Panc1 (cell line): ENCODE measurements at regions not wholly inside any gene's neighbourhood (a gene's known extent, or its start where the extent isn't known, plus 50 kb on each side); places are given as distances from the start of the nearest gene placed in this dataset.

Experiments used
- ATAC-seq: fragments of 200-7000 bp; cut with Tn5 transposase; 2 replicates; pipeline ENCODE4 v1.9.1; 2020; ENCODE audit warnings: mild to moderate bottlenecking, moderate library complexity
- BruUV-seq: library from RNA; stranded (reverse); fragments of 400-500 nt; replicated peaks from 2 replicates; lab custom pipeline; 2021; lab: Mats Ljungman, UMichigan
- CTCF ChIA-PET: fragments of 300-600 bp; sonication (Branson Sonifier 250); formaldehyde crosslinking; loops from one replicate; lab custom pipeline; 2022; ENCODE audit warnings: antibody characterized with exemption; lab: Charles Lee
- POLR2A ChIA-PET: fragments of 300-600 bp; sonication (Branson Sonifier 250); formaldehyde crosslinking; loops from one replicate; lab custom pipeline; 2022; ENCODE audit warnings: antibody characterized with exemption; lab: Charles Lee
- DNase-seq: peaks from one replicate; pipeline ENCODE4 v3.0.0-alpha.2; 2010; ENCODE audit warnings: low read depth, low spot score
- H3K27ac ChIP-seq: 2 replicates; pipeline ENCODE4 v1.5.1; 2011; ENCODE audit warnings: mild to moderate bottlenecking, low read length, inconsistent platforms
- H3K27me3 ChIP-seq: fragments of 200-500 bp; sonication (Bioruptor generic); 2 replicates; pipeline ENCODE4 v1.6.0; 2014; ENCODE audit warnings: low read length, inconsistent platforms; ENCODE audit not compliant: control insufficient read depth, insufficient read depth
- H3K36me3 ChIP-seq: fragments of 200-500 bp; sonication (Bioruptor generic); 2 replicates; pipeline ENCODE4 v1.5.1; 2014; ENCODE audit warnings: inconsistent platforms, mild to moderate bottlenecking, low read length, moderate library complexity; ENCODE audit not compliant: control insufficient read depth, insufficient read depth
- H3K4me1 ChIP-seq: 2 replicates; pipeline ENCODE4 v1.5.1; 2011; ENCODE audit warnings: inconsistent platforms, mild to moderate bottlenecking, low read length, moderate library complexity; ENCODE audit not compliant: control insufficient read depth, insufficient read depth
- H3K4me3 ChIP-seq, 2 experiments: 2 replicates each; pipeline ENCODE4 v1.5.1; 2011 to 2012; ENCODE audit warnings: low read depth in 2 of 2, low read length in 2 of 2, mild to moderate bottlenecking in 2 of 2, inconsistent platforms in 1 of 2, moderate library complexity in 1 of 2
- H3K9me3 ChIP-seq: fragments of 200-500 bp; sonication (Bioruptor generic); 2 replicates; pipeline ENCODE4 v1.5.1; 2014; ENCODE audit warnings: low read depth, mild to moderate bottlenecking, inconsistent platforms, low read length, moderate library complexity; ENCODE audit not compliant: control insufficient read depth, insufficient read depth
- CTCF ChIP-seq: fragments of 450-650 bp; IDR thresholded peaks from 2 replicates; pipeline ENCODE4 v1.5.1; 2017; ENCODE audit warnings: mild to moderate bottlenecking
- POLR2AphosphoS5 ChIP-seq: IDR thresholded peaks from 2 replicates; pipeline ENCODE4 v1.6.1; 2012; ENCODE audit warnings: mild to moderate bottlenecking, low read depth, low read length, moderate library complexity
- SIN3A ChIP-seq: IDR thresholded peaks from 2 replicates; pipeline ENCODE4 v1.6.1; 2012; ENCODE audit warnings: low read depth, mild to moderate bottlenecking, low read length, moderate library complexity, borderline replicate concordance; ENCODE audit not compliant: insufficient read depth
- TCF7L2 ChIP-seq: IDR thresholded peaks from 2 replicates; pipeline ENCODE4 v1.6.1; 2011; ENCODE audit warnings: mild to moderate bottlenecking, low read depth, low read length, inconsistent platforms
- in situ Hi-C: cut with HindIII; loops from 2 replicates; pipeline ENCODE4 v1.10.0; 2016; ENCODE audit warnings: low sequenced_read_pairs, low pct_unique_long_range_greater_than_20kb
- intact Hi-C: fragments of 100-400 bp; cut with micrococcal nuclease; formaldehyde crosslinking; loops from one replicate; pipeline ENCODE4 v1.10.0; 2022; ENCODE audit not compliant: unreplicated experiment
- TF ChIP-seq, protein P1 (sequence below), 2 experiments: IDR thresholded peaks; 2 replicates each; pipeline ENCODE4 v1.6.1; 2011 to 2012; ENCODE audit warnings: low read depth in 2 of 2, control low read depth in 1 of 2, low read length in 1 of 2, mild to moderate bottlenecking in 1 of 2, moderate library complexity in 1 of 2; ENCODE audit not compliant: insufficient read depth in 1 of 2

- Histone ChIP-seq H3K36me3 (no peaks in the 10 kb centered on the region), H3K9me3 (no peaks in the 10 kb centered on the region), H3K27me3 (no peaks in the 10 kb centered on the region), H3K27ac (no peak overlapping the region), H3K4me3 (no peak overlapping the region), H3K4me1 (no peaks in the 10 kb centered on the region)
- BruUV-seq = no TSS peak
- intact Hi-C loops = no loop called here
- DNase-seq = no peak
- CTCF ChIA-PET = no interaction called here
- no peak for ATAC-seq
- no peak for TF ChIP-seq CTCF
- no peak for TF ChIP-seq SIN3A
- no peak for TF ChIP-seq TCF7L2
- no peak for TF ChIP-seq POLR2AphosphoS5
- TF ChIP-seq, protein P1, sequence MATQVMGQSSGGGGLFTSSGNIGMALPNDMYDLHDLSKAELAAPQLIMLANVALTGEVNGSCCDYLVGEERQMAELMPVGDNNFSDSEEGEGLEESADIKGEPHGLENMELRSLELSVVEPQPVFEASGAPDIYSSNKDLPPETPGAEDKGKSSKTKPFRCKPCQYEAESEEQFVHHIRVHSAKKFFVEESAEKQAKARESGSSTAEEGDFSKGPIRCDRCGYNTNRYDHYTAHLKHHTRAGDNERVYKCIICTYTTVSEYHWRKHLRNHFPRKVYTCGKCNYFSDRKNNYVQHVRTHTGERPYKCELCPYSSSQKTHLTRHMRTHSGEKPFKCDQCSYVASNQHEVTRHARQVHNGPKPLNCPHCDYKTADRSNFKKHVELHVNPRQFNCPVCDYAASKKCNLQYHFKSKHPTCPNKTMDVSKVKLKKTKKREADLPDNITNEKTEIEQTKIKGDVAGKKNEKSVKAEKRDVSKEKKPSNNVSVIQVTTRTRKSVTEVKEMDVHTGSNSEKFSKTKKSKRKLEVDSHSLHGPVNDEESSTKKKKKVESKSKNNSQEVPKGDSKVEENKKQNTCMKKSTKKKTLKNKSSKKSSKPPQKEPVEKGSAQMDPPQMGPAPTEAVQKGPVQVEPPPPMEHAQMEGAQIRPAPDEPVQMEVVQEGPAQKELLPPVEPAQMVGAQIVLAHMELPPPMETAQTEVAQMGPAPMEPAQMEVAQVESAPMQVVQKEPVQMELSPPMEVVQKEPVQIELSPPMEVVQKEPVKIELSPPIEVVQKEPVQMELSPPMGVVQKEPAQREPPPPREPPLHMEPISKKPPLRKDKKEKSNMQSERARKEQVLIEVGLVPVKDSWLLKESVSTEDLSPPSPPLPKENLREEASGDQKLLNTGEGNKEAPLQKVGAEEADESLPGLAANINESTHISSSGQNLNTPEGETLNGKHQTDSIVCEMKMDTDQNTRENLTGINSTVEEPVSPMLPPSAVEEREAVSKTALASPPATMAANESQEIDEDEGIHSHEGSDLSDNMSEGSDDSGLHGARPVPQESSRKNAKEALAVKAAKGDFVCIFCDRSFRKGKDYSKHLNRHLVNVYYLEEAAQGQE (IDR thresholded peaks at IDR 0.05; ENCODE audit: insufficient read depth in 1 of 2, low read depth in 2 of 2, low read length in 1 of 2) = no peak
- in situ Hi-C loops = no loop called here
- POLR2A ChIA-PET = no interaction called here
Observed at GRCh38 chrX:20712811-20713210, 446.1 kb upstream of the RPS6KA3 start.

- DNase-seq = no peak
- Histone ChIP-seq H3K27me3 (no peaks in the 10 kb centered on the region), H3K4me1 (no peaks in the 10 kb centered on the region), H3K9me3 (no peaks in the 10 kb centered on the region), H3K36me3 (no peaks in the 10 kb centered on the region), H3K27ac (no peak overlapping the region), H3K4me3 (no peak overlapping the region)
- no peak for TF ChIP-seq POLR2AphosphoS5
- no peak for TF ChIP-seq SIN3A
- TF ChIP-seq TCF7L2 = no peak
- TF ChIP-seq, protein P1 (IDR thresholded peaks at IDR 0.05; ENCODE audit: insufficient read depth in 1 of 2, low read depth in 2 of 2, low read length in 1 of 2) = no peak
- TF ChIP-seq CTCF = no peak
- ATAC-seq = no peak
- no TSS peak for BruUV-seq
- intact Hi-C loops = no loop called here
- ChIA-PET POLR2A (no interaction called here), CTCF (no interaction called here)
- in situ Hi-C loops = no loop called here
Observed at GRCh38 chrX:20711366-20711765, 444.7 kb upstream of the RPS6KA3 start.
